ES-I3 (cell line): ENCODE measurements at regions not wholly inside any gene's neighbourhood (a gene's known extent, or its start where the extent isn't known, plus 50 kb on each side); places are given as distances from the start of the nearest gene placed in this dataset.

Experiments used
- H3K36me3 ChIP-seq: 2 replicates; pipeline ENCODE4 v1.6.1; 2013; ENCODE audit warnings: mild to moderate bottlenecking, low read length, control low read depth, moderate library complexity; ENCODE audit not compliant: insufficient read depth
- H3K4me1 ChIP-seq: 2 replicates; pipeline ENCODE4 v1.6.1; 2013; ENCODE audit warnings: mild to moderate bottlenecking, control low read depth, low read length; ENCODE audit not compliant: insufficient read depth
- H3K9ac ChIP-seq: 2 replicates; pipeline ENCODE4 v1.6.1; 2013; ENCODE audit warnings: low read depth, mild to moderate bottlenecking, low read length, moderate library complexity
- H3K9me3 ChIP-seq: 2 replicates; pipeline ENCODE4 v1.6.1; 2013; ENCODE audit warnings: mild to moderate bottlenecking, low read length, moderate library complexity; ENCODE audit not compliant: control insufficient read depth, insufficient read depth

- Histone ChIP-seq H3K9ac (no peak overlapping the region), H3K9me3 (no peaks in the 10 kb centered on the region), H3K4me1 (no peaks in the 10 kb centered on the region), H3K36me3 (no peaks in the 10 kb centered on the region)
These were observed 1574.0 kb downstream of the MAT2B start for GRCh38 chr5:165079389-165079788.

GRCh38 chr5:165083394-165083793 lies 1578.0 kb downstream of the MAT2B start:
- Histone ChIP-seq H3K4me1 (no peaks in the 10 kb centered on the region), H3K36me3 (no peaks in the 10 kb centered on the region), H3K9ac (no peak overlapping the region), H3K9me3 (no peaks in the 10 kb centered on the region)

DNA sequence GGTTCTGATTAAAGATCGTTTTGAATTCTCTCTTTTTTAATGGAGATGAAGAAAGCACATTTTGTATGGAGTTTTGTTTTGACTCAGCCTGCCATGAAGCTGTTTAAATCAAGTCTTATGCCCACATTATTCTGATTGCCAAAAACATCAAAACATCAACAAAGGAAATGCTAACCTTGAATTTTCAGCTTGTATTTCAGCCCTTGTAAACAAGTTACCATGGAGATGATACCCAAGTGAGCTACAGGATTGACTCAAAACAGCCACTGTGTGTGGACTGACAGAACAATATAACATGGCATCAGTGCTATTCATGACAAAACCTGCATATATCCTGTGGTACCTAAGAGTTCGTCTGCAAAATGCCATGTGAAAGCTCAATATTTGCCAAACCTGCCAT lies 1581.0 kb downstream of the MAT2B start:
- Histone ChIP-seq H3K9ac (no peak overlapping the region), H3K36me3 (no peaks in the 10 kb centered on the region), H3K9me3 (no peaks in the 10 kb centered on the region), H3K4me1 (no peaks in the 10 kb centered on the region)

GRCh38 chr5:165094782-165095181 lies 1589.4 kb downstream of the MAT2B start:
- Histone ChIP-seq H3K9me3 (peaks cover 3% of the 10 kb centered on the region; the same call in 1 of the 2 replicates), H3K9ac (no peak overlapping the region), H3K36me3 (no peaks in the 10 kb centered on the region), H3K4me1 (no peaks in the 10 kb centered on the region)

GRCh38 chr5:165101709-165102108 lies 1596.3 kb downstream of the MAT2B start:
- H3K9me3 ChIP-seq = peaks cover 5% of the 10 kb centered on the region; the same call in 1 of the 2 replicates
- H3K9ac ChIP-seq = no peak overlapping the region
- H3K36me3 ChIP-seq = no peaks in the 10 kb centered on the region
- no peaks in the 10 kb centered on the region for H3K4me1 ChIP-seq

- no peak overlapping the region for H3K9ac ChIP-seq
- no peaks in the 10 kb centered on the region for H3K4me1 ChIP-seq
- H3K9me3 ChIP-seq = peaks cover 2% of the 10 kb centered on the region; the same call in 1 of the 2 replicates
- no peaks in the 10 kb centered on the region for H3K36me3 ChIP-seq
These were observed 1599.2 kb downstream of the MAT2B start for GRCh38 chr5:165104611-165105010.

- H3K9ac ChIP-seq = no peak overlapping the region
- H3K36me3 ChIP-seq = no peaks in the 10 kb centered on the region
- H3K9me3 ChIP-seq = no peaks in the 10 kb centered on the region
- H3K4me1 ChIP-seq = no peaks in the 10 kb centered on the region
These were observed 1603.4 kb downstream of the MAT2B start for GRCh38 chr5:165108809-165109208.

GRCh38 chr5:165119175-165119574 lies 1613.8 kb downstream of the MAT2B start:
- H3K9me3 ChIP-seq = peaks cover 3% of the 10 kb centered on the region; the same call in 1 of the 2 replicates
- no peaks in the 10 kb centered on the region for H3K36me3 ChIP-seq

DNA sequence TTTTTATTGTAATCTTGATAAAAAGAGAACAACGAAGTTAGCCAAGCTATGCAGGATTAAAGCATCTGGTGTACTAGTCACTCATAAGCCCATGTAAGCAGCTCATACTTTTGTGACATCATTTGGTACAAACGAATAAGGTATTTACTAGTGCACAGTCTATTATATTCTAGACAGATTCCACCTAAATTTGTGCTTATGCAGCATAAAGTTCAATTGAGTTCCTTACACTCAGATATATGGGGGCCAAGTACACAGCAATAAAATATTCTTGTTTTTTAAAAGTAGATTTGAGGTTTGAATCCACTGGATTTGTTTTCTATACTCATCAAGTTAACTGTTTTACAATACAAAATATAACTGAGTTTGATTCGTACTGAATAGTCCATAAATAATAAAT lies 1621.2 kb downstream of the MAT2B start:
- Histone ChIP-seq H3K36me3 (no peaks in the 10 kb centered on the region), H3K4me1 (peaks cover 5% of the 10 kb centered on the region; the same call in 1 of the 2 replicates), H3K9me3 (no peaks in the 10 kb centered on the region), H3K9ac (no peak overlapping the region)

More at GRCh38 chr5:165119175-165119574, 1613.8 kb downstream of the MAT2B start:
- Histone ChIP-seq H3K4me1 (no peaks in the 10 kb centered on the region), H3K9ac (no peak overlapping the region)

GRCh38 chr5:165127941-165128340 lies 1622.5 kb downstream of the MAT2B start:
- no peaks in the 10 kb centered on the region for H3K36me3 ChIP-seq
- no peaks in the 10 kb centered on the region for H3K9me3 ChIP-seq
- peaks cover 5% of the 10 kb centered on the region; the same call in 1 of the 2 replicates for H3K4me1 ChIP-seq
- no peak overlapping the region for H3K9ac ChIP-seq

DNA sequence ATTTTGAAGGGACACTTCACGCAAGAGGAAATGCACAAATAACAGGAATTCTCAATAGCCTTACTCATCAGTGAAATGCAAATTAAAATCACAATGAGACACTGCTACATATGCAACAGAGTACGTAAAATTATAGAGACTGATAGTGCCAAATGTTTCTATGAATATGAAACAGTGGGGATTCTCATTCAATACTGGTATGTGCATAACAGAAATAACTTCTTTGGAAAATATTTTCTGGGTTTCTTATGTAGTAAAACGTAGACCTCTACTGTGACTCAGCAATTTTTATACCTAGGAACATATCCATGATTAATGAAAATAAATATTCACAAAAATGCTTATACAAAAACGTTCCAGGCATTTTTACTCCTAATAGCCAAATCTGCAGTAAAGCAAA lies 1625.2 kb downstream of the MAT2B start:
- H3K9ac ChIP-seq = no peak overlapping the region
- peaks cover 5% of the 10 kb centered on the region; the same call in 1 of the 2 replicates for H3K4me1 ChIP-seq
- H3K36me3 ChIP-seq = no peaks in the 10 kb centered on the region
- H3K9me3 ChIP-seq = no peaks in the 10 kb centered on the region

DNA sequence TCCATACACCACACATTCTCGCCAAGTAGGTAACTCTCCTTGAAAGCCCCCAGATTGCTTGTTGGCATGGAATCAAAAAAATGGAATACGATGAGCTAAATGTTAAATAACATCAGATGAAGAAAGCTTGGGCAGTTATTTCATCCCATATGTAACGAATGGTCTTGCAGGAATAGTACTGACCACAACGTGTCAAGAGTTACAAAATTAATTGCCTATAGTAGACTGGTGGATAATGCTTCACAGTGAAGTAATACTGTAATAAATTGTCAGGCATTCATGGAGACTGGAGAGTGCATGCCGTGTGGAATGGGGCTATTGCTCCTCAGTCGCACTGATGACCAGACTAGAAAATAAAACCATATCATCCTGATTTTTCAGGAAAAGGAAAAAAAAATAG lies 1628.7 kb downstream of the MAT2B start:
- Histone ChIP-seq H3K9me3 (no peaks in the 10 kb centered on the region), H3K4me1 (peaks cover 15% of the 10 kb centered on the region), H3K9ac (no peak overlapping the region), H3K36me3 (no peaks in the 10 kb centered on the region)

DNA sequence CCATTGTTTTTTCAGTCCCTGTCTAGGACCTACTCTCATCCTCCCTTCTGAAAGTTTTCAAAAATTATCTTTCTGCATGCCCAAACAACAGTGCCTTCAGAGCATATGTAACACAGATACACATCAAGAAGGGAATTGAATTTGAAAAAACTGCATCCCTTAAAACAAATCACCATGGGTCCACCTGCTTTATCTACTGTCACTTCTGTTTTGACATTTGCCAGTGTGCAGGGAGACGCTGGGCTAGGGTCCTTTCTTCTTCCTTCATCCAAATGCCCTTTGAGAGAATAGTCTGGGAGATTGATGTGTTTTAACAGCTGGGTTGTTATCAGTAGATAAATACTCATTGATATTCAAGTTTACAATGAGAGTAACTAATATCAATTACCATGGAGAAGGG lies 1630.1 kb downstream of the MAT2B start:
- peaks cover 23% of the 10 kb centered on the region for H3K4me1 ChIP-seq
- H3K9ac ChIP-seq = no peak overlapping the region
- no peaks in the 10 kb centered on the region for H3K9me3 ChIP-seq
- H3K36me3 ChIP-seq = no peaks in the 10 kb centered on the region

- Histone ChIP-seq H3K36me3 (no peaks in the 10 kb centered on the region), H3K4me1 (peaks cover 23% of the 10 kb centered on the region), H3K9ac (no peak overlapping the region), H3K9me3 (no peaks in the 10 kb centered on the region)
These were observed 1632.3 kb downstream of the MAT2B start for GRCh38 chr5:165137701-165138100.

- H3K9me3 ChIP-seq = no peaks in the 10 kb centered on the region
- H3K36me3 ChIP-seq = no peaks in the 10 kb centered on the region
- peaks cover 23% of the 10 kb centered on the region for H3K4me1 ChIP-seq
- H3K9ac ChIP-seq = no peak overlapping the region
These were observed 1632.8 kb downstream of the MAT2B start for GRCh38 chr5:165138236-165138635.

- Histone ChIP-seq H3K4me1 (peaks cover 23% of the 10 kb centered on the region), H3K9me3 (no peaks in the 10 kb centered on the region), H3K36me3 (no peaks in the 10 kb centered on the region), H3K9ac (no peak overlapping the region)
These were observed 1633.8 kb downstream of the MAT2B start for GRCh38 chr5:165139262-165139661.
